Lower lobe of right lung (tissue), 2 donors: ENCODE measurements at regions not wholly inside any gene's neighbourhood (a gene's known extent, or its start where the extent isn't known, plus 50 kb on each side); places are given as distances from the start of the nearest gene placed in this dataset.

Experiments used
- ATAC-seq, 2 donors: fragments of 200-7000 bp; cut with Tn5 transposase; one replicate each; pipeline ENCODE4 v1.9.1; 2020 to 2022; ENCODE audit warnings: mild to moderate bottlenecking in 2 of 2, moderate library complexity in 2 of 2
- DNase-seq: peaks from one replicate; pipeline ENCODE4 v3.0.0-alpha.2; 2020
- H3K27ac ChIP-seq: fragments of 200-600 bp; one replicate; pipeline ENCODE4 v1.8.0; 2022
- H3K27me3 ChIP-seq: fragments of 200-600 bp; one replicate; pipeline ENCODE4 v1.8.0; 2022; ENCODE audit warnings: low read depth
- H3K36me3 ChIP-seq: fragments of 200-600 bp; one replicate; pipeline ENCODE4 v1.8.0; 2022; ENCODE audit warnings: mild to moderate bottlenecking
- H3K4me1 ChIP-seq: fragments of 200-600 bp; one replicate; pipeline ENCODE4 v1.8.0; 2022
- H3K4me3 ChIP-seq: fragments of 200-600 bp; one replicate; pipeline ENCODE4 v1.8.0; 2022; ENCODE audit warnings: mild to moderate bottlenecking
- H3K9me3 ChIP-seq: fragments of 200-600 bp; one replicate; pipeline ENCODE4 v1.8.0; 2022
- CTCF ChIP-seq: fragments of 200-600 bp; IDR thresholded peaks from one replicate; pipeline ENCODE4 v1.8.0; 2022; ENCODE audit warnings: antibody characterized with exemption, mild to moderate bottlenecking
- intact Hi-C: fragments of 100-400 bp; cut with DNase I; formaldehyde crosslinking; loops from one replicate; pipeline ENCODE4 v1.11.0; 2022
- donor health status: DM: no; HTN: yes; CAD: no; lungs with severe emphysema.

GRCh38 chr5:38737976-38738375, 107.8 kb upstream of the OSMR start:
- H3K4me3 ChIP-seq, result no peak overlapping the region
- H3K9me3 ChIP-seq, result peaks cover 4% of the 10 kb centered on the region
- no peak overlapping the region for H3K27ac ChIP-seq
- H3K27me3 ChIP-seq, result no peaks in the 10 kb centered on the region
- no peaks in the 10 kb centered on the region for H3K36me3 ChIP-seq
- intact Hi-C loops, result no loop called here
- H3K4me1 ChIP-seq, result no peaks in the 10 kb centered on the region
- ATAC-seq (no peak), DNase-seq (no peak)
- TF ChIP-seq CTCF, result no peak

GRCh38 chr5:38739011-38739704, 106.7 kb upstream of the OSMR start:
- Histone ChIP-seq H3K27ac (no peak overlapping the region), H3K36me3 (no peaks in the 10 kb centered on the region), H3K27me3 (no peaks in the 10 kb centered on the region), H3K4me3 (no peak overlapping the region), H3K4me1 (no peaks in the 10 kb centered on the region), H3K9me3 (peaks cover 8% of the 10 kb centered on the region)
- no peak for TF ChIP-seq CTCF
- DNase-seq (no peak), ATAC-seq (no peak)
- intact Hi-C loops, result no loop called here

GRCh38 chr5:38739705-38740045, 106.1 kb upstream of the OSMR start:
- TF ChIP-seq CTCF, result no peak
- H3K4me1 ChIP-seq, result no peaks in the 10 kb centered on the region
- no peak for ATAC-seq
- peaks cover 8% of the 10 kb centered on the region for H3K9me3 ChIP-seq
- H3K4me3 ChIP-seq, result no peak overlapping the region
- no peaks in the 10 kb centered on the region for H3K27me3 ChIP-seq
- no peak for DNase-seq
- intact Hi-C loops, result no loop called here
- H3K36me3 ChIP-seq, result no peaks in the 10 kb centered on the region
- no peak overlapping the region for H3K27ac ChIP-seq

GRCh38 chr5:38742821-38743220, 103.0 kb upstream of the OSMR start:
- peaks cover 8% of the 10 kb centered on the region for H3K9me3 ChIP-seq
- H3K4me3 ChIP-seq, result no peak overlapping the region
- H3K27me3 ChIP-seq, result no peaks in the 10 kb centered on the region
- intact Hi-C loops, result no loop called here
- ATAC-seq (no peak), DNase-seq (no peak)
- no peak overlapping the region for H3K27ac ChIP-seq
- H3K36me3 ChIP-seq, result no peaks in the 10 kb centered on the region
- no peaks in the 10 kb centered on the region for H3K4me1 ChIP-seq
- TF ChIP-seq CTCF, result no peak

GRCh38 chr5:38743562-38743961, 102.2 kb upstream of the OSMR start:
- H3K4me1 ChIP-seq, result no peaks in the 10 kb centered on the region
- no peaks in the 10 kb centered on the region for H3K36me3 ChIP-seq
- peaks cover 8% of the 10 kb centered on the region for H3K9me3 ChIP-seq
- intact Hi-C loops, result no loop called here
- H3K4me3 ChIP-seq, result no peak overlapping the region
- no peaks in the 10 kb centered on the region for H3K27me3 ChIP-seq
- no peak for TF ChIP-seq CTCF
- H3K27ac ChIP-seq, result no peak overlapping the region
- ATAC-seq, result no peak
- DNase-seq, result no peak
